T-helper 2 cell treated with Interferon-gamma antibody and Interleukin-4, amounts not matched to agents 5 μg/mL and 100 μg/mL, for 36 hours (primary cell): ENCODE measurements at regions not wholly inside any gene's neighbourhood (a gene's known extent, or its start where the extent isn't known, plus 50 kb on each side); places are given as distances from the start of the nearest gene placed in this dataset.

ENCODE experiments used
- DNase-seq: peaks from one replicate; pipeline ENCODE4 v3.0.0; 2021; ENCODE audit warnings: low spot score
- H3K27ac Mint-ChIP-seq: one replicate; pipeline ENCODE4 v1.8.0; 2021; ENCODE audit warnings: mild to moderate bottlenecking, mixed read lengths
- H3K27me3 Mint-ChIP-seq: one replicate; pipeline ENCODE4 v1.8.0; 2021; ENCODE audit warnings: low read depth, mixed read lengths
- H3K36me3 Mint-ChIP-seq: one replicate; pipeline ENCODE4 v1.8.0; 2021; ENCODE audit warnings: low read depth, mixed read lengths
- H3K4me1 Mint-ChIP-seq: one replicate; pipeline ENCODE4 v1.8.0; 2021; ENCODE audit warnings: low read depth, mixed read lengths
- H3K4me3 Mint-ChIP-seq: one replicate; pipeline ENCODE4 v1.8.0; 2022; ENCODE audit warnings: mild to moderate bottlenecking, moderate library complexity, mixed read lengths
- H3K9me3 Mint-ChIP-seq: one replicate; pipeline ENCODE4 v1.8.0; 2021; ENCODE audit warnings: mixed read lengths

DNA sequence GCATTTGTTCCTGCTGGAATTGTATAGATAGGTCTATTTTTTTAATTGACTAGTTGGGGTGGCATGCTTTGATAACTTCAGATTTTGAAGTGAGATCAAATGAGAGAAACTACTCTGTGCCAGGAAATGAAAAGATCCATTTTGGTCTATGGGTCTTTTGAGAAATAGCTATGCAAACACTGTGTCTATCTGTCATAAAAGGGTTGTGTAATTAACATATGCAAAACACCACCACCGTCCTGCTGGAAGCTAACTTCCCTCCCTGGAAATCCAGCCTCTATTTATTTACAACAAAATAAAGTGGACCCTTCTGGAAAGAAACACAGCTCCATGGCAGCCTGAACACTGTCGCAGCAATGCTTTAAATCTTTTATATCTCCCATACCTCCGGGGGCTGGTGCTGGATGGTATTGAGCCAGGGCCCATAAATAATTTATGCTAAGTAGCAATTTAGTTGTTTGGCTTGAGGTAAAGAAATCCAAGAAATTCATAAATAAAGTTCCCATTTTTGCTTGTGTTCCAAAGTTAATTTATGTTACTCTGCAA, 244.2 kb upstream of the POU3F2 start:
- no peak overlapping the region for H3K27ac Mint-ChIP-seq
- H3K4me3 Mint-ChIP-seq = no peak overlapping the region
- no peaks in the 10 kb centered on the region for H3K4me1 Mint-ChIP-seq
- no peaks in the 10 kb centered on the region for H3K36me3 Mint-ChIP-seq
- no peaks in the 10 kb centered on the region for H3K9me3 Mint-ChIP-seq
- no peak for DNase-seq
- no peaks in the 10 kb centered on the region for H3K27me3 Mint-ChIP-seq

DNA sequence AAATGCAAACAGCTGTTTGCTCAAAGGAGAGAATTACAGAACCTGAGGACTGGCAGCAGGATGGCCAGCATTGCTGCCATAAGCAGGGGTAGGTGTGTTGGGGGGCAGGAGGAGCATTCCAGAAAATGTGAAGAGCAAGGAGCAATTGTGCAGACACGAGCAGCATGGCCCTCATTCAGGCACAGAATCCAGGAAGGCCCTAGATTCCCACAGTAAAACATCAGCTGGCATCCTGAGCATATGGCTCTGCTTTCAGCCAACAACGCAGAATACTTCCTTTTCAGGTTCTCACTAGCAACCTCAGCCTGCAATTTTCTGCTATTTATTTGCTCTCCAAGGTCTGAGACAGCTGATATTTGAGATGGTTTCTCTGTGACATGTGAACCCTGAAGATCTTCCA, 243.4 kb upstream of the POU3F2 start:
- no peak overlapping the region for H3K4me3 Mint-ChIP-seq

DNA sequence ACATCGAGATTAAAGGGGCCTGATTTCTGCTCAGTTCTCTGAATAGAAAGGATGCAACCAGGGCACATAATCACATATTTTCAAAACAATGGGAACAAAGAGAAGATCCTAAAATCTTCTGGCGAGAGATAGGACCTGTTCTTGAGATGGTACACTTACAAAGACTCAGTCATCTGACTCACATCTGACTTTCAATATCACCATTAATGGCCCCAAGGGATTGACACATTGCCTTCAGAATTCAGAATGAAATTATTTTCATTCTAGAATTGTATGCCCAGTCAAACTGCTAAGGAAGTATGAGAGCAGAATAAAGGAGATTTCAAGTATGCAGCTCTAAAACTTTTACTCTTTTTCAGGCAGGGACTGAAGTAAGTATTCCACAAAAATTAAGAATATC, 240.7 kb upstream of the POU3F2 start:
- H3K4me3 Mint-ChIP-seq = no peak overlapping the region
- DNase-seq = no peak

More for the DNA sequence above, 243.4 kb upstream of the POU3F2 start:
- no peaks in the 10 kb centered on the region for H3K9me3 Mint-ChIP-seq
- no peaks in the 10 kb centered on the region for H3K4me1 Mint-ChIP-seq
- no peak overlapping the region for H3K27ac Mint-ChIP-seq
- no peaks in the 10 kb centered on the region for H3K36me3 Mint-ChIP-seq
- no peaks in the 10 kb centered on the region for H3K27me3 Mint-ChIP-seq
- no peak for DNase-seq

DNA sequence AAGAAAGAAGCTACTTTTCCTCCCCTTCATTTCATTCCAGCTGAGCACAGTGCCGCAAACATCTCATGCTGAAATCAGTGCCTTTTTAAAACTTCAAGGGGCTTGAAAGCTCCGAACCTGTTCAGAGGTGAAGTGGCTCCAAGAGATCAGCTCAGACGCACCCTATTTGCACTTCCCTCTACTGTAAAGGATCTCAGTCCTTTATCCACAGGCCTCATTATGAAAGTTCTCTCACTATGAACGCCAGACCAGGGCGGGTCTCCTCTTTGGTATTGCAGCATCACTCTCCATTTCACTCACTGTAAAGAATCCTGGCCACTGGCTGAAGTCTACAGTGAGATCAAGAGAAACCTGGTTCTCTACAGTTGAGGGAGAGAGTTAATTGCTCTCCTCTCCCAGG, 232.7 kb upstream of the POU3F2 start:
- no peak overlapping the region for H3K27ac Mint-ChIP-seq

More for the DNA sequence above, 240.7 kb upstream of the POU3F2 start:
- Mint-ChIP-seq H3K36me3 (no peaks in the 10 kb centered on the region), H3K27ac (no peak overlapping the region), H3K27me3 (no peaks in the 10 kb centered on the region), H3K4me1 (no peaks in the 10 kb centered on the region), H3K9me3 (no peaks in the 10 kb centered on the region)

DNA sequence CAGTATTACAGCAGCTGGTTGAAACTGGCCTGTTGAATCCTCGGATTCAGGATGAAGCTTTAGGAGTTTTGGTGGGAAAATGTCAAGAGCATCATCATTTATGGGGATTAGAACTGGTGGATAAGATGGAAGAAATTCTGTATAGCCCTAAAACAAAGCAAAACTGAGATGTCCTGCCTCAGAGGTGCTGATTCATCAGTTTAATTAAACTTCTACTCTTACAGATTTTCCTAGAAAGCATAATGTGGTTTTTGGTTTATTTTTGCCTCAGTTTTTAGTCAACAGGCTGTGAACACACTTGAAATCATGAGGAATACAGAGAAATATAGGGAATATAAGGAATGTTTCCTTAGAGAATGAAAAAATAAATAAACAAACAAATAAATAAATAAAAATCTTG, 228.7 kb upstream of the POU3F2 start:
- H3K27me3 Mint-ChIP-seq = no peaks in the 10 kb centered on the region

More for the DNA sequence above, 232.7 kb upstream of the POU3F2 start:
- Mint-ChIP-seq H3K36me3 (no peaks in the 10 kb centered on the region), H3K27me3 (no peaks in the 10 kb centered on the region), H3K4me1 (no peaks in the 10 kb centered on the region), H3K4me3 (no peak overlapping the region), H3K9me3 (no peaks in the 10 kb centered on the region)
- DNase-seq = no peak

DNA sequence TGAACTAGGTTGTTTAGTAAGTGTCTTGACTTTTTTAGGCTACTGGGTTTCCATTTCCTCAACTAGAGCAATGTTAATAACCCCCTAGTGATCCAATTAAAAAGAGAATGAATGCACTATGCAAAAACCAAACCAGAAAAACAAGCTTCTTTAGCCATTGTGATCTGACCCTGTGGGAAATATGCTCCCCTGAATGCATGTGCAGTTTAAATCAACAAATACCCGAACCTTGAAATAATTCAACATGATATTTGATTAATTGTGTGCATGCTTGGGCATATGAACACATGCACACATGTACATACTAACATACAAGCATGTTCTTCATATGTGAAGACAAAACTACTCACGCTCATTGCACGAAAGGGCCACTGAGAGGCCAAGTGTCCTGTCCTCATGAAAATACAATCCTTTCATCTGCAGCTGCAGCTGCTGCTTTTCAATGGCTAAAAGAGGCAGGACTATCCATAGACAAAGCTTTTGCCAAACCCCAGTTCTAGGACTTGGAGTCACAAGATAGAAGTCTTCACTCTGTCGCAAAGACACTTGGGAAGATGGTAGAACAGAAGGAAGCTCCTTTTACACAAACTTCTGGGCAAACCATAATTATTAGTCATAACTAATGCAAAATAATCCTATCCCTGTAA, 207.1 kb upstream of the POU3F2 start:
- H3K27ac Mint-ChIP-seq = no peak overlapping the region
- H3K4me1 Mint-ChIP-seq = no peaks in the 10 kb centered on the region
- no peaks in the 10 kb centered on the region for H3K9me3 Mint-ChIP-seq
- no peak for DNase-seq
- no peaks in the 10 kb centered on the region for H3K27me3 Mint-ChIP-seq
- H3K4me3 Mint-ChIP-seq = no peak overlapping the region
- H3K36me3 Mint-ChIP-seq = no peaks in the 10 kb centered on the region

More for the DNA sequence above, 228.7 kb upstream of the POU3F2 start:
- no peak for DNase-seq
- Mint-ChIP-seq H3K4me3 (no peak overlapping the region), H3K9me3 (no peaks in the 10 kb centered on the region), H3K36me3 (no peaks in the 10 kb centered on the region), H3K27ac (no peak overlapping the region), H3K4me1 (no peaks in the 10 kb centered on the region)

DNA sequence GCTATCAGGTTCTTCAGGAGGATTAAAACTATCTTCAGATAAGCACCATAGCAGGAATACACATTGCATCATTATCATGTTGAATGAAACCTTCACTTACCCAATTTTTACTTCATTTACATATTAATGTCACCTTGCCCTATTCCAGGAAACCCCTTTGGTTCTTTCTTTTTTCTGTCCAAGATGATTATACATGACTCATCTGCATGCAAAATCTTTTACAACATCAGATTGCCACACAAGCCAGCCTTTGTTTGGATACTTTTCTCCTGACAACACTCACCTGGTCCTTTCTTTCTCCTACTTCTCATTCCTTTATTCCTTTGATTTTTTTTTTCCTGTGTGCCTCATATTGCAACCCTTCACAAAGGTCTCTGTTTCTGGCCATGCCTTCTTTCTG, 200.5 kb upstream of the POU3F2 start:
- Mint-ChIP-seq H3K9me3 (no peaks in the 10 kb centered on the region), H3K36me3 (no peaks in the 10 kb centered on the region), H3K27me3 (no peaks in the 10 kb centered on the region), H3K4me3 (no peak overlapping the region), H3K27ac (no peak overlapping the region), H3K4me1 (no peaks in the 10 kb centered on the region)
- no peak for DNase-seq

DNA sequence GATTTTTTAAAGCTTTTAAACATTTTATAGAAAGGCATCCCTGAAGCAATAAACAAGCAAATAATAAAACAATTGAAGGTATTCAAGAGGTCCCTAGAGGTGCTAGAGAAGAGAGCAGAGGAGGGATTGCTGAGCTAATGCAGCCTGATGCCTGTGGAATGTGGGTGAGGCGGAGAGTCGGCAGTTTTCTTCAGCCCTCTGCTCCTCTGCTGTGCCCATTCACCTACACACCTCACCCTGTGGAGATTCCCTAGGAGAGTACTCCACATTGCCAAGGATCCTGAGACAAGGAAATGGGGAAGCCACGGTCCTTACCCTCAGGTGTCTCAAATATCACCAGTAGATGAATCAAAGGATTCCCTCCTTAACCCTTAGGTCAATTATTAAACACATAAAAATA, 199.8 kb upstream of the POU3F2 start:
- Mint-ChIP-seq H3K9me3 (no peaks in the 10 kb centered on the region), H3K4me3 (no peak overlapping the region), H3K36me3 (no peaks in the 10 kb centered on the region), H3K4me1 (no peaks in the 10 kb centered on the region), H3K27ac (no peak overlapping the region), H3K27me3 (no peaks in the 10 kb centered on the region)
- DNase-seq = no peak

DNA sequence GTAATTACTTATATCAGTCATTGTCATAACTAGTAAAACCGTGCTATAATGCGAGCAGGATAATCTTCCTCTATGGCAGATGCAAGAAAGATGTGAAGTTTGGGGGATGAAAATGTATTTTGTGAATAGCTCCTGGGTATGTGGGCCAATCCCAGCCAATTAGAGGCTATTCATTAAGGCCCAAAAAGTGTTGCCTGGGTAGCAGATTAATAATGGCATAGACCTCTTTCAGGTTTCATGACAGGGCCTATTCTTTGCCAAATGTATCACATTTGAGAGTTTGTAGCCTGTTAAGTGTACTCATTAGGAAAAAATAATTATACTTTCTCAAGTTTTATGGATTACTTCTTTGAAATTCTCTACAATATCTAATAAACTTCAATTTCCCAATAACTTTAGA, 199.2 kb upstream of the POU3F2 start:
- H3K27me3 Mint-ChIP-seq = no peaks in the 10 kb centered on the region
- H3K4me1 Mint-ChIP-seq = no peaks in the 10 kb centered on the region
- DNase-seq = no peak
- no peaks in the 10 kb centered on the region for H3K36me3 Mint-ChIP-seq
- no peak overlapping the region for H3K27ac Mint-ChIP-seq
- H3K9me3 Mint-ChIP-seq = no peaks in the 10 kb centered on the region
- no peak overlapping the region for H3K4me3 Mint-ChIP-seq

DNA sequence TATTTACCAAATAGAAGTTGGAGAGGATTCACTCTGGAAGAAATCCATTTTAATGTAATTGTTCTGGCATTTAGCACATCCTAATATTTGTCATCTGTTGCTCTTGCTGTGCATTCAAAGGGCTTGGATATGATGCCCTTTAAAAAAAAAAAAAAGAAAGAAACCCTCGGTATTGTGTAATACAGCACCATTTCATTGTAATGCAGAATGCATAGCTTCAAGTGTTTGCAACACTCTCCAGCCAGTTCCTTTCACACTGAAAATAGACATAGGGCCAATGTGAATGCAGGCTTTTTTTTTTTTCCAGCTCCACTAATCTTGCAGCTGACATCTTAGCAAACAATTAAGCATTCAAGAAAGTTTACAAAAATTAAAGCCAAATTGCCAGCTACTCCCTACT, 197.4 kb upstream of the POU3F2 start:
- DNase-seq = no peak
- H3K4me3 Mint-ChIP-seq = no peak overlapping the region
- H3K36me3 Mint-ChIP-seq = no peaks in the 10 kb centered on the region
- no peaks in the 10 kb centered on the region for H3K4me1 Mint-ChIP-seq
- no peaks in the 10 kb centered on the region for H3K27me3 Mint-ChIP-seq
- H3K9me3 Mint-ChIP-seq = no peaks in the 10 kb centered on the region
- no peak overlapping the region for H3K27ac Mint-ChIP-seq

DNA sequence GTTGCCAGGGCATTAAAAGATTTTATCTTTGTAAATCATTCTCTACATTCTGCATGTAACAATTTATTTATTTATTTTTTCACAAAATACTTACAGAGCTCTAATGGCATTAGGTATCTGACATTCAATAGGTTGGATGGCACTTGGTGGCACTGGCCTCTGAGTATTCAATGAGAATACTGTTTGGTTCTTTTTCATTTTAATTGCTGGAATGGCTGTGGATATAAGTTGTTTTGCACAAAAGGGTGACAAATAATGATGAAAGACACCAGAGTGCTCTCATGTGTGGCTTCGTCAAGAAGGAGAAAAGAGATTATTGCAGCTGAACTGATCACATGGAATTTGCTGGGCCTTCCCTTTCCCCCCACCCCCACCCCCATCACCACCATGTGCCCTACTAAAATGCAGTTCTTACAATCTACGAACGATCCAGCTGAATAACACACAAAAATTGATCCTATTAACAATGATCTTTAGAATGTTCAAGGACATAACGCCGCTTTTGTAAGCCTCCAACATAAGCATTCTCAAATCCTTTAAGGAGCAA, 195.2 kb upstream of the POU3F2 start:
- DNase-seq = no peak
- Mint-ChIP-seq H3K9me3 (no peaks in the 10 kb centered on the region), H3K4me3 (no peak overlapping the region), H3K27ac (no peak overlapping the region), H3K4me1 (no peaks in the 10 kb centered on the region), H3K27me3 (no peaks in the 10 kb centered on the region), H3K36me3 (no peaks in the 10 kb centered on the region)

DNA sequence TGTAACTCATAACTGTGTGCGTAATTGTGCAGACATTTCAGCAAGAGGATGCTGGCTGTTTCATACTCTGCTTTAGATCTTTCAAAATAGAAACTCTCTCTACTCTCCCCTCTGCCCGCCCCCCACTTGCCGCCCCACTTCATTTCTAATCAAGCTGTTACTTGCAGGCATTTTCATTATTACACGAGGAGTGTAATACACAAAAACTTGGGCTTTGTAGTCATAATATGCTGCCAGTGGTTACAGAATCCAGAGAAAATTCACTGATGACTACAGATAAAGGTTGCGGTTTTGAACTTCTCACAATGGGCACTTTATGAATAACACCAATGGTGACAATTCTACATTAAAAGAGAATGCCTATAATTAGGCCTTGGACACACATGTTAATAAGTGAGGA, 194.0 kb upstream of the POU3F2 start:
- no peaks in the 10 kb centered on the region for H3K36me3 Mint-ChIP-seq
- no peaks in the 10 kb centered on the region for H3K9me3 Mint-ChIP-seq
- H3K27ac Mint-ChIP-seq = no peak overlapping the region
- H3K4me3 Mint-ChIP-seq = no peak overlapping the region
- H3K27me3 Mint-ChIP-seq = no peaks in the 10 kb centered on the region
- H3K4me1 Mint-ChIP-seq = no peaks in the 10 kb centered on the region
- no peak for DNase-seq

DNA sequence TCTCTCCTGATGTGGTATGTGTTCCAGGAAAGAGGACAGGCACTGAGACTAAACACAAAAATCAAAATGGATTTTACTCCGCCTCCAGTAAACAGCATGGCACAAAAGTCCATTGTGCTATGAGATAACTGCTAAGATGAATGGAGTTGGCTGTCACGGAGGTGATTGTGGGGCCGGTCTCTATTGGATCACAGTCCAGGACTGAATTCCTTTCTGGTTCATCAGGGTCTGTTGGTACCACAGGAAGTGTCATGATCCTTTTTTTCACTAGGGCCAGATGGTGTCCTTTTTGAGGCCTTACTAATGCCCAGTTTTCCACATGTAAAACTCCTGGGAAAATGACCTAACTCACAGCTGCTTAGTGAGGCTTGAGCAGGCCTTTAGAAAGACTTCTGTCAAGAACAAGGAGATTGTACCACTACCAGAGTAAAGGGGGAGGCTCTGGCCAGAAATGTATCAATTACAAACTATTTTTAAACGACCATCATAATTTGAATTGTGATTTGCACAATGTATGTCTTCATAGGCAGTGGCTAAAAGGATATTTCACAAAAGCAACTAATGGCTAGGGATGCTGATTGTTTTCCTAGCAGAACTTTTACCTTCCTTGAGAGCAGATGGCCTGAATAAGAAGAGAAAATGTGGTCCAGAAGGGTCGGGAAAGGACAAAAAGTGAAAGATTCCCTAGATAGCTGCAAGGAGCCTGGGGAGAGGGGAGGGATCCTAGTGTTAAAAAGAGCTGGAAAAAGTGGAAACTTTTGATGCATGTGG, 192.2 kb upstream of the POU3F2 start:
- Mint-ChIP-seq H3K36me3 (no peaks in the 10 kb centered on the region), H3K9me3 (no peaks in the 10 kb centered on the region), H3K27me3 (no peaks in the 10 kb centered on the region), H3K27ac (no peak overlapping the region), H3K4me1 (no peaks in the 10 kb centered on the region), H3K4me3 (no peak overlapping the region)
- DNase-seq = no peak

DNA sequence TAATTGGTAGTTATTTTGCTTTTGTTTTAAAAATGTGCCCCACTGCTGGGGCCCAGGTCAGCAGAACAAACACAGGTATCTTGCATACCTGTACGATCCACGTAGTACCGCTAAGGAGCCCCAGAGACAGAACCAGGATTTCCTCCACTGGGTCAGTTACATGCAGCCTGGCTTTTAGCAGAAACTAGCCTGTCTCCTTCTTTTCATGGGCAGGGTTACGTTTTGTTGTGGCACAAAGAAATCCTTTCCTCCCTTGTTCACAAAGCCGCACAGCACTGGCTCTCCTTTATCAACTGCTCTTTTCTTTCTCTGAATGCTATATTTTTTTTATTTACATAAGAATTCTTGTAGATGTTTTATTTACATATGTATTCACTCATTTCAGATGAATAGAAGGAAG, 190.3 kb upstream of the POU3F2 start:
- no peak overlapping the region for H3K27ac Mint-ChIP-seq
- no peaks in the 10 kb centered on the region for H3K4me1 Mint-ChIP-seq
- no peaks in the 10 kb centered on the region for H3K36me3 Mint-ChIP-seq
- H3K27me3 Mint-ChIP-seq = no peaks in the 10 kb centered on the region
- no peak for DNase-seq
- no peak overlapping the region for H3K4me3 Mint-ChIP-seq
- H3K9me3 Mint-ChIP-seq = no peaks in the 10 kb centered on the region
